ENCODE measurements at regions not wholly inside any gene's neighbourhood (a gene's known extent, or its start where the extent isn't known, plus 50 kb on each side); places are given as distances from the start of the nearest gene placed in this dataset.

GRCh38 chr5:155408465-155408864 is 394.9 kb downstream of the KIF4B start:
- DNase-seq (ENCODE audit: low read depth), result no peak
- TF ChIP-seq CTCF (conservative IDR thresholded peaks at IDR 0.05; ENCODE audit: low read depth, low read length), result no peak
- H3K4me3 ChIP-seq (ENCODE audit: low read length), result no peak overlapping the region

- no peak overlapping the region for H3K4me3 ChIP-seq (ENCODE audit: low read length)
- no peak for TF ChIP-seq CTCF (conservative IDR thresholded peaks at IDR 0.05; ENCODE audit: low read depth, low read length)
- no peak for DNase-seq (ENCODE audit: low read depth)
Observed at GRCh38 chr5:155416765-155417164, 403.2 kb downstream of the KIF4B start.

GRCh38 chr5:155418960-155419579 is 405.5 kb downstream of the KIF4B start:
- no peak for TF ChIP-seq CTCF (conservative IDR thresholded peaks at IDR 0.05; ENCODE audit: low read depth, low read length)
- no peak for DNase-seq (ENCODE audit: low read depth)

GRCh38 chr5:155430192-155430591 is 416.6 kb downstream of the KIF4B start:
- TF ChIP-seq CTCF (conservative IDR thresholded peaks at IDR 0.05; ENCODE audit: low read depth, low read length), result no peak
- no peak overlapping the region for H3K4me3 ChIP-seq (ENCODE audit: low read length)

More at GRCh38 chr5:155418960-155419579, 405.5 kb downstream of the KIF4B start:
- no peak overlapping the region for H3K4me3 ChIP-seq (ENCODE audit: low read length)

GRCh38 chr5:155434267-155434666 is 420.7 kb downstream of the KIF4B start:
- no peak overlapping the region for H3K4me3 ChIP-seq (ENCODE audit: low read length)
- TF ChIP-seq CTCF (conservative IDR thresholded peaks at IDR 0.05; ENCODE audit: low read depth, low read length), result no peak
- DNase-seq (ENCODE audit: low read depth), result no peak

More at GRCh38 chr5:155430192-155430591, 416.6 kb downstream of the KIF4B start:
- no peak for DNase-seq (ENCODE audit: low read depth)

GRCh38 chr5:155434681-155435080 is 421.1 kb downstream of the KIF4B start:
- no peak for TF ChIP-seq CTCF (conservative IDR thresholded peaks at IDR 0.05; ENCODE audit: low read depth, low read length)
- no peak for DNase-seq (ENCODE audit: low read depth)
- no peak overlapping the region for H3K4me3 ChIP-seq (ENCODE audit: low read length)

- no peak for TF ChIP-seq CTCF (conservative IDR thresholded peaks at IDR 0.05; ENCODE audit: low read depth, low read length)
- no peak overlapping the region for H3K4me3 ChIP-seq (ENCODE audit: low read length)
- DNase-seq (ENCODE audit: low read depth), result no peak
Observed at GRCh38 chr5:155441849-155442248, 428.3 kb downstream of the KIF4B start.

All from retinal pigment epithelial cell (primary cell).